Muscle layer of duodenum (tissue), 2 donors: ENCODE measurements at regions not wholly inside any gene's neighbourhood (a gene's known extent, or its start where the extent isn't known, plus 50 kb on each side); places are given as distances from the start of the nearest gene placed in this dataset.

Experiments
- H3K27ac ChIP-seq: one replicate; pipeline ENCODE4 v1.7.0; 2013; ENCODE audit warnings: mild to moderate bottlenecking, low read length
- H3K27me3 ChIP-seq: one replicate; pipeline ENCODE4 v1.7.0; 2013; ENCODE audit warnings: low read depth, mild to moderate bottlenecking, control low read depth, low read length
- H3K36me3 ChIP-seq, 2 donors: one replicate each; pipeline ENCODE4 v1.7.0; 2013; ENCODE audit warnings: low read length in 2 of 2, control low read depth in 1 of 2, mild to moderate bottlenecking in 1 of 2; ENCODE audit not compliant: insufficient read depth in 2 of 2, control insufficient read depth in 1 of 2
- H3K4me1 ChIP-seq, 2 donors: one replicate each; pipeline ENCODE4 v1.7.0; 2013; ENCODE audit warnings: low read length in 2 of 2, mild to moderate bottlenecking in 2 of 2, control low read depth in 1 of 2, moderate library complexity in 1 of 2; ENCODE audit not compliant: insufficient read depth in 2 of 2, control insufficient read depth in 1 of 2
- H3K4me3 ChIP-seq, 2 donors: one replicate each; pipeline ENCODE4 v1.7.0; 2013; ENCODE audit warnings: low read length in 2 of 2, low read depth in 1 of 2, mild to moderate bottlenecking in 1 of 2
- H3K9me3 ChIP-seq, 2 donors: one replicate each; pipeline ENCODE4 v1.7.0; 2013; ENCODE audit warnings: low read length in 2 of 2, control low read depth in 1 of 2, mild to moderate bottlenecking in 1 of 2; ENCODE audit not compliant: control insufficient read depth in 1 of 2
- donor health status: healthy.

DNA sequence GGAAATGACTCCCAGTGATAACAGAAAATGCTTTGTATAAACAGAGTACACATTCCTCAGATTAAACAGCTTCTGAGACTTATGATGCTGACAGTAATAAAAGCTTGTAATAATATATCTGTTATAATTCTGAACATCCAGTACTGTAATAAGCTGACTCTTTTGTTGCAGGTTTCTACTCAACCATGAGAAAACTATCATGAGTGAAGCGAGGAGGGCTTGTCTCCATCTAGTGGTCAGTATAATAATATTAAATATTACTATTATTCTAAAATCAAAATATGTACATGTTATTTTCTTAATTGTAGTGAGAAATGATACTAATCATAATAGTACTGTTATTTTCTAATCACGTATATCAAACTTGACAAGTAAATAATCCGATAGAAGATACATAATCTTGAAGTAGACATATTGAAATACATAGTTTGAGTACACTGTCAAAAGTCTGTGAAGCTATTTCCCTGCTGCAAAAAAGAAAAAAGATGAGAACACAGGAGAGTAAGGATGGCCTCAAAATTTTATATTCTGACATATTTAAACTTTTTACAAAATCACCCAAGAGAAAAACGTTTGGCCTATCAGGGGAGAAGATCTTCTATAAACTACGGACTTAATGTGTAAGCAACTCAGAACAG is 183.1 kb downstream of the MOXD1 start:
- Histone ChIP-seq H3K4me3 (no peak overlapping the region), H3K36me3 (no peaks in the 10 kb centered on the region), H3K27ac (no peak overlapping the region), H3K9me3 (no peaks in the 10 kb centered on the region), H3K4me1 (no peaks in the 10 kb centered on the region), H3K27me3 (no peaks in the 10 kb centered on the region)

DNA sequence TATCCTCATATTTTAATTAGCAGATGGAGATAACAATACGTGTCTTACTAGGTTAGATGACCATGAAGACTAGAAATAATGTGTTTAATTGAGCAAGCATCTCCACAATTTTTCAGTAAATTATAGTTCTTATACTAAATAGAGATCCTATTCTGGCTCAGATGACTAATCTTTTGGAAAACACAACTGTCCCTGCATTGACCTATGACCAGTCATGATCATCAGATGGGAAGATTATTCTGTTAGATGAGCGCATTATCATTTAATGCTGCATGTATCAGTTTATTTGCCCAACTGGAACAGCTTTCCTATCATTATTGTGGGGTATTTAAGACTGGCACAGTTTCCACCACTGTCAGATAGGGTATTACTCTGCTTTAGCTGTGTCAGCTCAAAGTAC is 185.5 kb downstream of the MOXD1 start:
- Histone ChIP-seq H3K36me3 (no peaks in the 10 kb centered on the region), H3K4me1 (no peaks in the 10 kb centered on the region), H3K4me3 (no peak overlapping the region), H3K9me3 (no peaks in the 10 kb centered on the region), H3K27me3 (no peaks in the 10 kb centered on the region), H3K27ac (no peak overlapping the region)

DNA sequence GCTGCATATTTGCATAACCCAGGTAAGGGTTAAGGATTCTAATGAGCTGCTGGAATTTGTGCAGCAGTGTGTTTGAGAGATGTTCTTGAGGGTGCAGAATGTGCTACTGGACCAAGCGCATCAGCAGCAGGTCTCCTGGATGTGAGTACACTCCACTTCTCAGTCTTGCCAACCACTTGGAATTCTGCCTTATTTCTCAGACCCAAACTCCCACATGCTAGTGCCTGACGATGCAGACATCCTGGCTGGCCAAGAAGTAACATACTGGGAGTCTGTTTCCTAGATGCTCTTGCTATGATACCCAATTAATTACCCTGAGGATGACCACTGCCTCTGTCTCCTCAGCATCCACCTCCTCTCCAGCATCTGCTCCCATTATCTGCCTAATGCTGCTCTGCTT is 186.6 kb downstream of the MOXD1 start:
- H3K4me1 ChIP-seq = no peaks in the 10 kb centered on the region
- no peaks in the 10 kb centered on the region for H3K36me3 ChIP-seq
- H3K9me3 ChIP-seq = no peaks in the 10 kb centered on the region
- no peaks in the 10 kb centered on the region for H3K27me3 ChIP-seq
- H3K27ac ChIP-seq = no peak overlapping the region
- no peak overlapping the region for H3K4me3 ChIP-seq

DNA sequence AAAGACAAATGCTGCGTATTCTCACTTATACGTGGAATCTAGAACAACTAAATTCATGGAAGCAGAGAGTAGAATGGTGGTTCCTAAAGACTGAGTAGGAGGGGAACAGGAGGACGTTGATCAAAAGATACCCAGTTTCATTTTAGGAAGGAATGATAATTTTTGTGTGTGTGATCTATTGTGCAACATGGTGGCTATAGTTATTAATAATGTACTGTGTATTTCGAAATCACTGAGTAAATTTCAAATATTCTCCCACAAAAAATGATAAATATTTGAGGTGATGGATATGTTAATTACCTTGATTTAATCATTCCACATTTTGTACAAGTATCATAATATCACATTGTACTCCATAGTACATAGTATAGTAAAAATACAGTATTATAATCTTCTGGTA is 187.5 kb downstream of the MOXD1 start:
- H3K4me3 ChIP-seq = no peak overlapping the region
- H3K4me1 ChIP-seq = no peaks in the 10 kb centered on the region
- no peak overlapping the region for H3K27ac ChIP-seq
- no peaks in the 10 kb centered on the region for H3K36me3 ChIP-seq
- no peaks in the 10 kb centered on the region for H3K9me3 ChIP-seq
- no peaks in the 10 kb centered on the region for H3K27me3 ChIP-seq

DNA sequence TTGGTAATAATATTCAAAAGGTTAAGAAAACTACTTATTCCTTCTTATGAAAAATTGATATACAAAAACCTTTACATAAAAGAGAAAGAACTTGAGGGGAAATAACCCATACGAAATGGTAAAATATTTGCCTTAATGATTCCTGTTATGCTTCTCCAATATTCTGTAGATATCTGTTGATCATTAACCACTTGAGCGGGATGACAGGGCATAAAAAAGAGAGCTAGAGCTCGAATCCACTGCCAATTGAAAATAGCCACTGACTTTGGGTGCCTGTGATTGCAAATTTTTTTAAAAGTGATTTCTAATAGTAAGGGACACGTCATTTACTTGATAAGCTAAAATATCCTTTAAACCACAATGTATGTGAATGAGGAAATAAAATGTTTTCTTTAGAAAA is 188.1 kb downstream of the MOXD1 start:
- Histone ChIP-seq H3K36me3 (no peaks in the 10 kb centered on the region), H3K4me3 (no peak overlapping the region), H3K27me3 (no peaks in the 10 kb centered on the region), H3K4me1 (no peaks in the 10 kb centered on the region), H3K9me3 (no peaks in the 10 kb centered on the region), H3K27ac (no peak overlapping the region)

DNA sequence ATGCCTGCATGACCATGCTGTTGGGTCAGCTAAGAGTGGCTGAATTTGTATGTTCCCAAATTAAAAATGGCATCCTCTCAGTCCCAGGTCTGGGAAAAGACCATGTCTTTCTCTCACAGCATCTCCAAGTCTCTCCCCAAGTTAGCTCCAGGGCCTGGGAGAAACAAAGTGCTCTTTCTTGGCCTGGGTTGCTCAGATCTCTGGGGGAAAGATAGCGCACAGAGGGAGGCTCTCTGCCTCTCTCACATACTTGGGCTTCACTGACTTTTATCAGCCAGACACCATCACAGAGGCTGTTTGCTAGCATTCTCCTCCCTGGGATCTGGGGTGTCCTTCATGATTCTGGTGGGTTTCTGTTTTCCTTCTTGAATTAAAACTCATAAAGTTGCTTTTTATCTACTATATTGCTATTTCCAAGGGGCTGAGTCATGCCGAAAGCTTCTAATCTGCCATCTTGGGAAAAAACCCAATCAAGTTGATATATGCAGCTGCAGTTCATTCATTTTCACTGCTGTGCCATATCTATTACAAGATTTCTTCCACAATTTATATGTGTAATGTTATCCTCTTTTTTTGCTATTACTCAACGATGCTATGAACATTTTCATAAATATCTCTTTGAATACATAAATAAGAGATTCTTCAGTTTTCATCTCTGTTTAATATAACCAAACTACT is 190.2 kb downstream of the MOXD1 start:
- H3K4me1 ChIP-seq = no peaks in the 10 kb centered on the region
- H3K27me3 ChIP-seq = no peaks in the 10 kb centered on the region
- H3K27ac ChIP-seq = no peak overlapping the region
- H3K36me3 ChIP-seq = no peaks in the 10 kb centered on the region
- H3K9me3 ChIP-seq = no peaks in the 10 kb centered on the region
- no peak overlapping the region for H3K4me3 ChIP-seq

DNA sequence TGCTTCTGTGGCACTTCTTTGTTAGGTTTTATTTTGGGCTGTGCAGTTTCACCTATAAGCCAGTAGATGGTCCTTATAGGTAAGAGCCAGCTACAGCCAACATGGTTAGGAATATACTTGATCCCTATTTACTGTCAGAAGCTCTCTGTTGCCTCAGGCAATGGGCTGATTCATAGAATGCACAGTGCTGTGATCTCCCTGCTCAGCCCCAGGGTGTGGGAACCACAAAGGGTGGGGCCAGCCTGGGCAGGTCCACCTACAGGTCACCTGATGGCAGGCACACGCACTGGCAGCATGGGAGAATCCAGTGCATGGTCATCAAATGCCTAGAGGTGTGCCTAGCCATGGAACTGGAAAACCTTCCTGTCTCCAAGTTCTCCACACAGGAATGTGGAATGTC is 191.9 kb downstream of the MOXD1 start:
- H3K27me3 ChIP-seq = no peaks in the 10 kb centered on the region
- no peaks in the 10 kb centered on the region for H3K36me3 ChIP-seq
- no peak overlapping the region for H3K27ac ChIP-seq
- no peak overlapping the region for H3K4me3 ChIP-seq
- H3K9me3 ChIP-seq = no peaks in the 10 kb centered on the region
- H3K4me1 ChIP-seq = no peaks in the 10 kb centered on the region

DNA sequence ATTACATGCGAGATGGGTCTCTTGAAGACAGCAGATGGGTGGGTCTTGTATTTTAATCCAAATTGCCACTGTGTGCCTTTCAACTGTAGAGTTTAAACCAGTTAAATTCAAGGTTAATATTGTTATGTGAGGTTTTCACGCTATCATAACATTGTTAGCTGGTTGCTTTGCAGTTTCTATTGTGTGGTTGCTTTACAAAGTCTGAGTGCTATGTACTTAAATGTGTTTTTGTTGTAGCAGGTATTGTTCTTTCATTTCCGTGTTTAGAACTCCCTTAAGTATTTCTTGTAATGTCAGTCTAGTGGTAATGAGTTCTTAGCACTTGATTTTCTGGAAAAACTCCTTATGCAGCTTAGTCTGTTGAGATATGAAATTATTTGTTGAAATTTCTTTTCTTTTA is 193.3 kb downstream of the MOXD1 start:
- no peaks in the 10 kb centered on the region for H3K4me1 ChIP-seq
- H3K27ac ChIP-seq = no peak overlapping the region
- H3K36me3 ChIP-seq = no peaks in the 10 kb centered on the region
- H3K9me3 ChIP-seq = no peaks in the 10 kb centered on the region
- no peak overlapping the region for H3K4me3 ChIP-seq
- H3K27me3 ChIP-seq = no peaks in the 10 kb centered on the region

DNA sequence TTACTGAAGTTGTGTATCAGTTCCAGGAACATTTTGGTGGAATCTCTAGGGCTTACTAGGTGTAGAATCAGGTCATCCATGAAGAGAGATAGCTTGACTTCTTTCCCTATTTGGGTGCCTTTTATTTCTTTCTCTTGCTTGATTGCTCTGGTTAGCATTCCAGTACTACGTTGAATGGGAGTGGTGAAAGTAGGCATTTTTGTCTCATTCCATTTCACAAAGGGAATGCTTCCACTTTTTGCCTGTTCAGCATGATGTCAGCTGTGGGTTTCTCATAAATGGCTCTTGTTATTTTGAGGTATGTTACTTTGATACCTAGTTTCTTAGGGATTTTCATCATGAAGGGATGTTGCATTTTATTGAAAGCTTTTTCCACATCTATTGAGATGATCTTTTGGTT is 195.3 kb downstream of the MOXD1 start:
- H3K27me3 ChIP-seq = no peaks in the 10 kb centered on the region
- peaks cover 3 to 6% of the 10 kb centered on the region in 2 donors for H3K4me1 ChIP-seq
- no peak overlapping the region for H3K4me3 ChIP-seq
- H3K9me3 ChIP-seq = no peaks in the 10 kb centered on the region
- H3K36me3 ChIP-seq = no peaks in the 10 kb centered on the region
- H3K27ac ChIP-seq = no peak overlapping the region

DNA sequence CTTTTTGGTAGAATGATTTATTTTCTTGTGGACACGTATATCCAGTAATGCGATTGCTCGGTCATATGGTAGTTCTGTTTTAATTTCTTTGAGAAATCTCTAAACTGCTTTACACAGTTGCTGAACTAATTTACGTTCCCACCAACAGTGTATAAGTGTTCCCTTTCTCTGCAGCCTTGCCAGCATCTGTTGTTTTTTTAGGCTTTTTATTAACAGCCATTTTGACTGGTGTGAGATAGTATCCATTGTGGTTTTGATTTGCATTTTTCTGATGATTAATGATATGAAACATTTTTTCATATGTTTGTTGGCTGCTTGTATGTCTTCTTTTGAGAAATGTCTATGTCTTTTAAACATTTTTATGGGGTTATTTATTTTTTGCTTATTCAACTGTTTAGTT is 196.7 kb downstream of the MOXD1 start:
- Histone ChIP-seq H3K4me3 (no peak overlapping the region), H3K27ac (no peak overlapping the region), H3K27me3 (no peaks in the 10 kb centered on the region), H3K36me3 (no peaks in the 10 kb centered on the region), H3K9me3 (no peaks in the 10 kb centered on the region), H3K4me1 (peaks cover 3 to 6% of the 10 kb centered on the region in 2 donors)

DNA sequence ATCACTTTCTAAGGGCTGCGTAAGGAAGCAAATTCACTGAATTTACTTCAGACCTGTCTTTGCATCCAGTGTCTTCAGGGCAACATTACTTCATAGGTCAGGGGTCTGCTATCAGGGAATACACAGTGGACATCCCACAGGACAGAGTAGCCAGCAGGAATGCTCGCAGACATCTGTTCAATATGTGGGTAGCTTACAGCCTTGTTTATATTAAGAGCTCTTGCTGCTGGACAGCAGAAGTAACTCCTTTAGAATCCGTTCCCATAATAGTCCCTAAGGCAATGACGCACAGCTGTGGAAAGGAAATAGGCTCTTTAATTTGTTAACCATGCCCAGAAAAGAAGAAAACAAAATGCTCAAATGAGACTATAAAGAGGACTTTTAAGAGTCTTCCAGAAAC is 198.7 kb downstream of the MOXD1 start:
- Histone ChIP-seq H3K4me3 (no peak overlapping the region), H3K27me3 (no peaks in the 10 kb centered on the region), H3K9me3 (no peaks in the 10 kb centered on the region), H3K27ac (peak overlapping the region; percentile 76), H3K4me1 (peaks cover 3 to 6% of the 10 kb centered on the region in 2 donors), H3K36me3 (no peaks in the 10 kb centered on the region)

DNA sequence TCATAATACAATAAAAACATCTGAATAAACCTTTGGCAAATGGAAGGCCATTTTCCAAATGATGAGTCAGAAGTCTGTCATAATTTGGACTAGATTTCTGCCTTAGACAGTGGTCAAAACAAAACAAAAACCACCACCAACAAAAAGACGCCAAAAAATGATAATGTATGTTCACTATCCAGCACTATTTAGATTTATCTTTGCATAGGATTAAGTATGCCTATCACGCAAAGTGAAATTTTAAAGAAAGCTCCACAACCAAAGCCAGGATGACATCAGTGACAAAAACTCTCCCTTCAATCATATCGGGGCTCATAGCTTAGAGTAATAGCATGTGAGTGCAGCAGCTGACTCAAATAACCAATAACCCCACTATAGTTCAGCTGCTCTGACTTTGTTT is 201.9 kb downstream of the MOXD1 start:
- H3K27ac ChIP-seq = peak overlapping the region; percentile 25
- no peaks in the 10 kb centered on the region for H3K27me3 ChIP-seq
- H3K4me3 ChIP-seq = no peak overlapping the region
- peaks cover 3 to 6% of the 10 kb centered on the region in 2 donors for H3K4me1 ChIP-seq
- H3K36me3 ChIP-seq = no peaks in the 10 kb centered on the region
- no peaks in the 10 kb centered on the region for H3K9me3 ChIP-seq
